Thymus (tissue), 11 donors: ENCODE measurements at regions not wholly inside any gene's neighbourhood (a gene's known extent, or its start where the extent isn't known, plus 50 kb on each side); places are given as distances from the start of the nearest gene placed in this dataset.

Experiments used
- DNase-seq, 9 donors: peaks; one replicate each; pipeline ENCODE4 v3.0.0-alpha.2; 2013; ENCODE audit warnings: low spot score in 9 of 9, low read depth in 6 of 9, missing footprints in 1 of 9
- H3K27ac ChIP-seq, 2 donors: one replicate each; pipeline ENCODE4 v1.5.1; 2013; ENCODE audit warnings: control low read depth in 1 of 2, low read depth in 1 of 2, low read length in 1 of 2, mild to moderate bottlenecking in 1 of 2, moderate library complexity in 1 of 2
- H3K27me3 ChIP-seq, 2 donors: one replicate each; pipeline ENCODE4 v1.5.1; 2013; ENCODE audit warnings: low read length in 1 of 2; ENCODE audit not compliant: control insufficient read depth in 2 of 2, insufficient read depth in 1 of 2
- H3K36me3 ChIP-seq, 2 donors: one replicate each; pipeline ENCODE4 v1.5.1; 2013; ENCODE audit warnings: low read length in 1 of 2, mild to moderate bottlenecking in 1 of 2, moderate library complexity in 1 of 2; ENCODE audit not compliant: control insufficient read depth in 2 of 2, insufficient read depth in 2 of 2
- H3K4me1 ChIP-seq, 2 donors: one replicate each; pipeline ENCODE4 v1.5.1; 2013; ENCODE audit warnings: low read length in 2 of 2; ENCODE audit not compliant: control insufficient read depth in 2 of 2, insufficient read depth in 2 of 2
- H3K4me3 ChIP-seq, 2 donors: one replicate each; pipeline ENCODE4 v1.5.1; 2013; ENCODE audit warnings: low read length in 2 of 2, control low read depth in 1 of 2, mild to moderate bottlenecking in 1 of 2
- H3K9me3 ChIP-seq, 2 donors: one replicate each; pipeline ENCODE4 v1.5.1; 2013; ENCODE audit warnings: low read length in 1 of 2, mild to moderate bottlenecking in 1 of 2; ENCODE audit not compliant: control insufficient read depth in 2 of 2, insufficient read depth in 1 of 2
- WGBS: extraction: QIAGEN DNeasy Blood & Tissue Kit; methylation state at CpG from one replicate; pipeline ENCODE4 v1.1.7; 2013; 5-methylcytosine and 5-hydroxymethylcytosine counted together
- donor health status: healthy.

DNA sequence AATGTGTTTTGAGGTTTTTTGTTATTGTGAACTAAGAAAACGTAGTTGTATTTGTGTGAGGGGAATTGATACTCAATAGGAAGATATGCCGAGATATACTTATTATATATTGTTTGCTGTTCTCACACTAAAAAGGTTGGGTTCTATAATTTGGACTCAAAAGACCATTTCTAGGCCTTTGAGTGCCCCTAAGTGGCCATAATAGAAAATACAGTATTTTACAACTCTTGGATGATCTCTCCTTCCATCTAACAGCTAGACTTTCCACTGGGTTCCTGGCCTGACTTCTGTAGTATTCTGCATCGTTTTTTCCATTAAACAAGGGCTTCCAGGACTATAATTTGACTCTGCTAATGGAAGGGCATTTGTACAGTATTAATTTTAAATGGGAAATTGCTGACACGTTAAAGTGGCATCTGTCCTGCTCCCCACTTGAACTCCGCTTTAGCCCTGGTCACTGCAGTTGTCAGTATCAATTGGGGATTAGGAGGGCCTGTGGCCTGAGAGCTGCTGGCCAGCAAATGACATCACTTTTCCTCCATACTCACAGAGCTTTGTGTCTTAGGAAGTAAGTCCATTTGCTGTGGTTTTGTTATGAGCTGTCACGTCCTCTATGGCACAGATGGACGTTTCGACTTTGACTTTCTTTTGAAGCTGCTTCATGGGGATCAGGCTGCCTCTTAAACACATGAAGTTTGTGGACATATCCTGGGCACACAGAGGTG is 176.9 kb downstream of the SLIT2 start:
- Histone ChIP-seq H3K36me3 (no peaks in the 10 kb centered on the region), H3K9me3 (no peaks in the 10 kb centered on the region), H3K4me3 (no peak overlapping the region), H3K27me3 (no peaks in the 10 kb centered on the region), H3K4me1 (no peaks in the 10 kb centered on the region), H3K27ac (no peak overlapping the region)
- 86% methylated on average over 8 of the region's 8 CpGs for WGBS
- no peak for DNase-seq

DNA sequence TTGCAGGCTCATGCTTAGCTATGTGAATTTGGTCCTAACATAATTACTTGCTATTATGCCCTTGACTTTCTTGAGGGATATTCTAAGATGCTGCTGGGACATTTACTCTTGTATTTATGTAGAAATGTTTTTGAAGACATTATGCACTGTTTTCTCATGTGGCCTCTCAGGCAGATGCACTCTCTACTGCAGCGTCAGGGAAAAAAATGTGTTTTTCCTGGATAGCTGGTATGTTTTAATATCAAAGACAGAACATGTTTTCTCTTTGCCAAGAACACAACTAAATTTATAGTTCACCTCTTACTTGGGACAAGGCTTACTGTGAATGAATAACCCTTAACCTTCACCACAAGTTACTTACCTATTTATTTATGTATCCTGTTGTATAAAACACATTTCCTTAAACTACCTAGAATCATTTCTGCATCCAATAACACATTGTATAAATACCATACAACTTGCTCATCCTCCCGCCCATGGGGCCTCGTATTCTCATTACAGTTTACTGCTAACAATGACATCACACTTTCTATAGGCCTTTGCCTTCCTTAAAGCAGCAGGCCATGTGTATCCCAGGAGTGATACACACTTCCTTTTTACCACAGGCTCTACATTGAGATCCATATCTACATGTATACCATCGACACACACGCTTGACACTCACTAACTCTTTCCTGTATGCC is 178.7 kb downstream of the SLIT2 start:
- DNase-seq = no peak
- H3K36me3 ChIP-seq = no peaks in the 10 kb centered on the region
- 74% methylated on average over 5 of the region's 5 CpGs for WGBS

DNA sequence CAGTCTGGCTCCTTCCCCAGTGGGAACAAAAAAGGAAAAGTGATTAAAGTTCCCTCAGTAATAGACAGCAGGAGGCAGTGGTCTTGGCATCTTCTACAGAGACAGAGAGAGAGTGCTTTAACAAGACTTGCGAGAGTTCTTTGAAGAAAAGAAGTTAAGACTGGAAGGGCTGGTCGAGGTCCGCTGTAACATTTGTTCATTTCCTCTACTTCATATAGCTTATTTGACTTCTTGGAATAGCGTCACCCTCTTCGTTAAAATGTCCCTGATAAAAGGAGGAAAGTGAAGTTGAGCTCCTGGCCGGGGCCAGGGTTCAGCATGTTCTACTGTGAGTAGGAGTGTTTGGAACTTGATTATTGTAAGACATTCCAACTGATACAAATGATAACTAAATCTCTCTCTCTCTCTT is 179.8 kb downstream of the SLIT2 start:
- Histone ChIP-seq H3K27ac (peak overlapping the region in 1 of 2 donors; percentile 10), H3K36me3 (no peaks in the 10 kb centered on the region), H3K27me3 (no peaks in the 10 kb centered on the region), H3K4me3 (no peak overlapping the region), H3K4me1 (no peaks in the 10 kb centered on the region), H3K9me3 (no peaks in the 10 kb centered on the region)
- DNase-seq = no peak
- whole genome bisulfite sequencing = 90% methylated on average over 6 of the region's 6 CpGs

More for the DNA sequence above, 178.7 kb downstream of the SLIT2 start:
- Histone ChIP-seq H3K27me3 (no peaks in the 10 kb centered on the region), H3K27ac (no peak overlapping the region), H3K4me1 (no peaks in the 10 kb centered on the region), H3K4me3 (no peak overlapping the region), H3K9me3 (no peaks in the 10 kb centered on the region)

DNA sequence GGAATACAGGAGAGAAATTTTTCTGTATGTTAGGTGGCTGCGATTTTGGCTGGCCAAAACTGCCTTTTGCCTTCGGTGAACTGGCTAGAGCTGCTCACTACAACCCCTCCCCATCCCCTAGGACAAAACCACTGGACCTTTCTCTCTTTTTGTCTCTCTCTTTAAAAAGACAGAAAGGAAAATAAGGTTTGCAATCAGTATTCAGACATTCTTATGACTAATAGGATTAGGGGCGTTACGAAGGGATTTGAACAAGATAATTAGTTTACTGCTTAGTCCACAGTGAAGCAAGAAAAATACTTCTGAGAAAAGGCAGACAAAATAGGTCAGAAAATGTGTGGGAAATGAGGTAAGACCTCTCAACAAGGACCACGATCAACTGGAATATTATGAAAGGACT is 180.4 kb downstream of the SLIT2 start:
- Histone ChIP-seq H3K36me3 (no peaks in the 10 kb centered on the region), H3K27me3 (no peaks in the 10 kb centered on the region), H3K27ac (no peak overlapping the region), H3K4me3 (no peak overlapping the region), H3K9me3 (no peaks in the 10 kb centered on the region), H3K4me1 (no peaks in the 10 kb centered on the region)
- DNase-seq = no peak
- 72% methylated on average over 5 of the region's 5 CpGs for WGBS

DNA sequence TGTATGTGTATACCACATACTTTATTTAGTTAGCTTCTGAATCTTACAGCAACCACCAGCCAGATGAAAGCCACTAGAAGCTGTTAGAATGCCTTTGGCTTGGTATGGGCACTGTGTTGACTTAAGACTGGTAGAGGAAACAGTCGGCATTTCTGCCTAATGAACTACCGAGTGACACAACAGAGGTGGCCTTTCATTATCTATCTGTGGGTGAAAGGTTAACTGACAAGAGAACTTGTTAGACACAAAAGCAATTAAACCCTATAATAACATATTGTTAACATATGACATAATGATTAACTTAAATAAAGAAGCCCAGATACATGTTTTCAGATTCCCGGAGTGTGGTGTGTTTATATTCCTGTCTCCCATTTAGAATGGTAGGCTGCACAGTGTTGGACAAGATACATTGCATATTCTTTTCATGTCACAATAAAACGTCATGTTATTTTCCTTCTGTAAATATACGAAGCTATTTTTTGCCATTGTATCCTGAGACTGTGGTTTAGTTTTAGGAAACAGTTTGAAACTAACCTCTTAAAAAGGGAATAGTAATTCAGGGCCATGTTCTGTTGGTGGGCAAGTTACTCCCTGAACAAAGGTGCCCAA is 181.5 kb downstream of the SLIT2 start:
- 80% methylated on average over 5 of the region's 5 CpGs for WGBS

DNA sequence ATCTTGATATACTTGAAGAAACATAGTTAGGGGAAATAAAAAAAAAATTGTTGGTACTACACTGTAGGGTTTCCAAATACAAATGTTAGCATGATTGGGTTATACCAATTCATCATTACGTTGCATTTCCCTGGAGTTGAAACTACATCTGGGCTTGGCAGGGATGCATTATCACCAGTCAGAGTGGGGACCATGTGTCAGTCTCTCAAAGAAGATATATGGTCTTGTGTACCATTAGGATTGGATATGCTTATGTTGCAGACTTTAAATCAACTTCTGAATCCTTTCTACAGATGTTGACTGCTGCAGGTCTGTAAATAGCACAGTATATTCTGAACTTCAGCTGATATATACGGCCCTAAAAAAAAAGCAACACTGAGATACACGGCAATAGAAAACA is 188.5 kb downstream of the SLIT2 start:
- H3K9me3 ChIP-seq = no peaks in the 10 kb centered on the region

More for the DNA sequence above, 181.5 kb downstream of the SLIT2 start:
- H3K27me3 ChIP-seq = no peaks in the 10 kb centered on the region
- no peaks in the 10 kb centered on the region for H3K9me3 ChIP-seq
- H3K4me1 ChIP-seq = no peaks in the 10 kb centered on the region
- no peaks in the 10 kb centered on the region for H3K36me3 ChIP-seq
- DNase-seq = no peak
- H3K27ac ChIP-seq = no peak overlapping the region
- no peak overlapping the region for H3K4me3 ChIP-seq

DNA sequence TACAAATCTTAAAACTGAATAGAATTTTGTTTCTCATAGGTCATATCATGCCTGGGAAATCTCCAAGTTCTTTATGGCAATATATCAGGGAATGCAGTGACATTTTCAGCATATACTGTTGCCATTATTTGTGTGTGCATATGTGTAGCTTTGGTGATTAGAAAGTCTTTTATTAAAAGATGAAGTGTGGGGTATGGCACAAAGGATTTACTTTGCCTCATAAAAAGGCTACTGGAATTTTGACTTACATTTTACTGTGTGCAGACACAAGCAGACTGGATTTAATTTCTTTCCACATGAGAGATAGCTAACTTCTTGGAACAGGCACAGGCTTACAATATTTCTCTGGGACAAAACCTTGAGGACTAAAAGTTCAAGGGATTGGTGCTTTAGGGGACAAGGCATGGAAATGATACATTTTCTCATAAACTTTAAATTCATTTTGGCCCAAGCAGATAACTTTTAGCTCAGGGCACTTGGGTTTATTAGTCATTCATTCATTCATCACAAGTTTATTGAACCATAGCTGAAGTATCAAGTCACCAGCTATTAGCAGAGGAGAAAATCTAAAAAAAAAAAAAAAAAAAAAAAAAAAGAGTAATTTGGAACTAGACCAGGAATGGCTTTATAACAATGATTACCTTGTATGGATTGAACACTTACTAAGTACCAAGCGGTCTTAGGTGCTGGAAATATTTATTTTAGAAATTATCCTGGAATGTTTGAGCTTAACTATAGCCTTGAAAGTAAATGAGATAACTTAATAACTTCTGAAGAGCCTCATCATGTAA is 191.5 kb downstream of the SLIT2 start:
- Histone ChIP-seq H3K27ac (no peak overlapping the region), H3K9me3 (no peaks in the 10 kb centered on the region), H3K36me3 (no peaks in the 10 kb centered on the region), H3K4me3 (no peak overlapping the region), H3K4me1 (no peaks in the 10 kb centered on the region), H3K27me3 (no peaks in the 10 kb centered on the region)
- WGBS = 91% methylated on average over 1 of the region's 1 CpG
- no peak for DNase-seq

More for the DNA sequence above, 188.5 kb downstream of the SLIT2 start:
- no peaks in the 10 kb centered on the region for H3K4me1 ChIP-seq
- H3K27ac ChIP-seq = no peak overlapping the region
- H3K27me3 ChIP-seq = no peaks in the 10 kb centered on the region
- no peaks in the 10 kb centered on the region for H3K36me3 ChIP-seq
- no peak for DNase-seq
- 94% methylated on average over 3 of the region's 3 CpGs for WGBS
- H3K4me3 ChIP-seq = no peak overlapping the region

DNA sequence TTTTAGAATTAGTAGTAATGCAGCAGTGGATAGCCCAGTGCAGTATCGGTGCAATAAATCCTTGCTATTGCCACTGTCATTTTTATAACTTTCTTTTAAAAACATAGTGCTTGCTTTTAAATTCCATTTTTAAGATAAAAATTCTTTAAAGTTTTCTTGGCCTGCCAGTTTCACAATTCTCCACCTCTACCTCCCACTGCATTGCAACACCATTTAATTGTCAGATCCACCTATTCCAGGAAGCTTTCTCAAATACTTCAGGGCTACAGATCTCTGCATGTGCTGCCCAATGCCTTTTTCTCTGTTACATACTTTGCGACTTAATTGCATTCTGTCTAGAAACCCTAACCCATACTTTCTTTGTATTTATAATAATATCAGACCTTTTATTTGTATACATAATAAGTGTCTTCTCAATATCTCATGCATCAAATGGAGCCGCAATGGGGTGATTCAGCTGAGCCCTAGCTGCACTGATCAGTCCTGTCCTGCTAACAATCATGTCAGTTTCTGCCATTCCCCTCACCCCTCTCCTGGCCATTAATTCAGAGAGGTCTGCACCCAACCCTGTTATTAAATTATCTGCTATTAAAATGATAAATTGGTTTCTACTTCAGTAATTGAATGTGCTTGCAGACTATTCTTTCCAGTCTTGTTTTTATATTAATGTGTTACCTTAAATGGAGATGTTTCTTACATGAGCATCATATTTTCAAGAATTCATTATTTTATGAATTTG is 193.1 kb downstream of the SLIT2 start:
- Histone ChIP-seq H3K4me1 (no peaks in the 10 kb centered on the region), H3K4me3 (no peak overlapping the region), H3K9me3 (no peaks in the 10 kb centered on the region), H3K27ac (no peak overlapping the region), H3K36me3 (no peaks in the 10 kb centered on the region), H3K27me3 (no peaks in the 10 kb centered on the region)
- whole genome bisulfite sequencing = 95% methylated on average over 3 of the region's 3 CpGs
- DNase-seq = no peak
